WERI-Rb-1 (cell line): ENCODE measurements at regions not wholly inside any gene's neighbourhood (a gene's known extent, or its start where the extent isn't known, plus 50 kb on each side); places are given as distances from the start of the nearest gene placed in this dataset.
"Not testable (repeated sequence)": the region's sequence is repeated elsewhere in the genome, so short reads cannot be mapped to it uniquely, and the experiment has no call there.

Experiments used
- DNase-seq: peaks from one replicate; pipeline ENCODE4 v3.0.0-alpha.2; 2020
- H3K27ac ChIP-seq: fragments of 250-450 bp; sonication (Bioruptor Pico); 2 replicates; pipeline ENCODE4 v1.5.1; 2020; ENCODE audit warnings: mild to moderate bottlenecking, moderate library complexity
- H3K27me3 ChIP-seq: fragments of 250-450 bp; sonication (Bioruptor Pico); 2 replicates; pipeline ENCODE4 v1.5.1; 2021; ENCODE audit warnings: mild to moderate bottlenecking, low read depth, moderate library complexity; ENCODE audit not compliant: insufficient read depth, severe bottlenecking
- H3K36me3 ChIP-seq: fragments of 250-450 bp; sonication (Bioruptor Pico); 2 replicates; pipeline ENCODE4 v1.5.1; 2020; ENCODE audit warnings: mild to moderate bottlenecking, moderate library complexity
- H3K4me3 ChIP-seq: 2 replicates; pipeline ENCODE4 v1.5.1; 2011; ENCODE audit warnings: low read depth, mild to moderate bottlenecking, control low read depth, low read length
- H3K9me3 ChIP-seq: fragments of 250-450 bp; sonication (Bioruptor Pico); 2 replicates; pipeline ENCODE4 v1.5.1; 2021; ENCODE audit warnings: mild to moderate bottlenecking, moderate library complexity; ENCODE audit not compliant: severe bottlenecking
- CTCF ChIP-seq: IDR thresholded peaks from 2 replicates; pipeline ENCODE4 v1.5.1; 2011; ENCODE audit warnings: low read depth, mild to moderate bottlenecking, control low read depth, inconsistent platforms, low read length

- not testable (repeated sequence) for DNase-seq, H3K36me3 ChIP-seq, H3K4me3 ChIP-seq, H3K27ac ChIP-seq, H3K9me3 ChIP-seq
- H3K27me3 ChIP-seq: peaks cover 50% of the 10 kb centered on the region
Measured at GRCh38 chr17:21814272-21814671, 121.9 kb downstream of the KCNJ18 start.

- Histone ChIP-seq H3K36me3 (no peaks in the 10 kb centered on the region), H3K4me3 (no peak overlapping the region), H3K9me3 (no peaks in the 10 kb centered on the region), H3K27ac (no peak overlapping the region), H3K27me3 (peaks cover 55% of the 10 kb centered on the region)
- no peak for DNase-seq
- TF ChIP-seq CTCF: no peak
Measured at GRCh38 chr17:21814776-21815175, 122.5 kb downstream of the KCNJ18 start.

- no peak for DNase-seq
Measured at GRCh38 chr17:21815352-21816063, 123.2 kb downstream of the KCNJ18 start.

GRCh38 chr17:21816592-21817567, 124.6 kb downstream of the KCNJ18 start:
- no peak for DNase-seq
- no peaks in the 10 kb centered on the region for H3K36me3 ChIP-seq
- no peak overlapping the region for H3K4me3 ChIP-seq
- H3K9me3 ChIP-seq: no peaks in the 10 kb centered on the region
- H3K27me3 ChIP-seq: peaks cover 69% of the 10 kb centered on the region
- no peak for TF ChIP-seq CTCF
- H3K27ac ChIP-seq: no peak overlapping the region

More at GRCh38 chr17:21815352-21816063, 123.2 kb downstream of the KCNJ18 start:
- peaks cover 61% of the 10 kb centered on the region for H3K27me3 ChIP-seq
- no peak overlapping the region for H3K27ac ChIP-seq
- H3K9me3 ChIP-seq: no peaks in the 10 kb centered on the region
- H3K4me3 ChIP-seq: no peak overlapping the region
- no peak for TF ChIP-seq CTCF
- no peaks in the 10 kb centered on the region for H3K36me3 ChIP-seq

- Histone ChIP-seq H3K4me3 (no peak overlapping the region), H3K27me3 (peaks cover 73% of the 10 kb centered on the region), H3K36me3 (no peaks in the 10 kb centered on the region), H3K9me3 (no peaks in the 10 kb centered on the region), H3K27ac (no peak overlapping the region)
- no peak for TF ChIP-seq CTCF
- DNase-seq: no peak
Measured at GRCh38 chr17:21817791-21818364, 125.6 kb downstream of the KCNJ18 start.

- Histone ChIP-seq H3K36me3 (no peaks in the 10 kb centered on the region), H3K9me3 (no peaks in the 10 kb centered on the region), H3K4me3 (no peak overlapping the region), H3K27me3 (peaks cover 58% of the 10 kb centered on the region), H3K27ac (no peak overlapping the region)
- no peak for TF ChIP-seq CTCF
- no peak for DNase-seq
Measured at GRCh38 chr17:21823090-21823489, 130.8 kb downstream of the KCNJ18 start.
